Bronchial epithelial cell (primary cell): ENCODE measurements at regions not wholly inside any gene's neighbourhood (a gene's known extent, or its start where the extent isn't known, plus 50 kb on each side); places are given as distances from the start of the nearest gene placed in this dataset.

ENCODE experiments used
- DNase-seq: peaks from one replicate; pipeline ENCODE4 v3.0.0-alpha.2; 2010; ENCODE audit warnings: low read depth
- FAIRE-seq: peaks from 2 replicates; lab custom pipeline; 2011; peaks lifted over from hg19 to GRCh38; lab: Jason Lieb, UNC
- H3K27me3 ChIP-seq: 2 replicates; pipeline ENCODE4 v1.5.1; 2011; ENCODE audit warnings: low read length; ENCODE audit not compliant: control insufficient read depth, insufficient read depth
- H3K36me3 ChIP-seq: 2 replicates; pipeline ENCODE4 v1.5.1; 2011; ENCODE audit warnings: low read length; ENCODE audit not compliant: control insufficient read depth, insufficient read depth
- H3K4me3 ChIP-seq: 2 replicates; pipeline ENCODE4 v1.5.1; 2011; ENCODE audit warnings: mild to moderate bottlenecking, low read depth, low read length, control low read depth
- CTCF ChIP-seq: IDR thresholded peaks from 2 replicates; pipeline ENCODE4 v1.5.1; 2011; ENCODE audit warnings: mild to moderate bottlenecking, moderate library complexity, low read length, control low read depth, inconsistent platforms; ENCODE audit not compliant: insufficient read depth, severe bottlenecking

GRCh38 chr4:75158451-75158850, 225.5 kb downstream of the PARM1 start:
- TF ChIP-seq CTCF: no peak
- Histone ChIP-seq H3K27me3 (no peaks in the 10 kb centered on the region), H3K4me3 (no peak overlapping the region), H3K36me3 (no peaks in the 10 kb centered on the region)
- DNase-seq: no peak
- FAIRE-seq: no peak

GRCh38 chr4:75154994-75155393, 222.1 kb downstream of the PARM1 start:
- Histone ChIP-seq H3K36me3 (no peaks in the 10 kb centered on the region), H3K4me3 (no peak overlapping the region), H3K27me3 (no peaks in the 10 kb centered on the region)
- FAIRE-seq (no peak), DNase-seq (no peak)
- no peak for TF ChIP-seq CTCF

- H3K27me3 ChIP-seq: no peaks in the 10 kb centered on the region
- H3K36me3 ChIP-seq: no peaks in the 10 kb centered on the region
- DNase-seq (no peak), FAIRE-seq (peak; percentile 62)
- no peak overlapping the region for H3K4me3 ChIP-seq
- TF ChIP-seq CTCF: no peak
Measured at GRCh38 chr4:75146223-75146622, 213.3 kb downstream of the PARM1 start.

GRCh38 chr4:75144475-75144874, 211.6 kb downstream of the PARM1 start:
- no peaks in the 10 kb centered on the region for H3K36me3 ChIP-seq
- DNase-seq: no peak
- no peak for FAIRE-seq
- H3K4me3 ChIP-seq: no peak overlapping the region
- no peaks in the 10 kb centered on the region for H3K27me3 ChIP-seq
- TF ChIP-seq CTCF: no peak

- no peak for DNase-seq
- no peak for TF ChIP-seq CTCF
- H3K4me3 ChIP-seq: no peak overlapping the region
- no peaks in the 10 kb centered on the region for H3K36me3 ChIP-seq
- no peaks in the 10 kb centered on the region for H3K27me3 ChIP-seq
- FAIRE-seq: no peak
Measured at GRCh38 chr4:75142850-75143249, 209.9 kb downstream of the PARM1 start.

GRCh38 chr4:75142382-75142781, 209.5 kb downstream of the PARM1 start:
- Histone ChIP-seq H3K4me3 (no peak overlapping the region), H3K36me3 (no peaks in the 10 kb centered on the region), H3K27me3 (no peaks in the 10 kb centered on the region)
- TF ChIP-seq CTCF: no peak
- DNase-seq (no peak), FAIRE-seq (no peak)
